ENCODE measurements at regions not wholly inside any gene's neighbourhood (a gene's known extent, or its start where the extent isn't known, plus 50 kb on each side); places are given as distances from the start of the nearest gene placed in this dataset.

GRCh38 chr15:95655089-95655607 lies 675.4 kb upstream of the NR2F2 start:
- H3K4me3 ChIP-seq = no peak overlapping the region
- ATAC-seq = no peak
- intact Hi-C loops (cut with DNase I) = no loop called here
- DNase-seq = no peak
- H3K36me3 ChIP-seq = no peaks in the 10 kb centered on the region
- no peaks in the 10 kb centered on the region for H3K27me3 ChIP-seq (ENCODE audit: low read depth)
- no peaks in the 10 kb centered on the region for H3K9me3 ChIP-seq
- no peak overlapping the region for H3K27ac ChIP-seq
- H3K4me1 ChIP-seq = no peaks in the 10 kb centered on the region
- no peak for TF ChIP-seq CTCF (IDR thresholded peaks at IDR 0.05)

GRCh38 chr15:95656595-95656994 lies 673.9 kb upstream of the NR2F2 start:
- Histone ChIP-seq H3K4me3 (no peak overlapping the region), H3K27ac (no peak overlapping the region), H3K4me1 (no peaks in the 10 kb centered on the region), H3K36me3 (no peaks in the 10 kb centered on the region), H3K9me3 (no peaks in the 10 kb centered on the region), H3K27me3 (ENCODE audit: low read depth) (no peaks in the 10 kb centered on the region)
- no peak for ATAC-seq
- no peak for TF ChIP-seq CTCF (IDR thresholded peaks at IDR 0.05)
- no peak for DNase-seq
- intact Hi-C loops (cut with DNase I) = no loop called here

- Histone ChIP-seq H3K9me3 (no peaks in the 10 kb centered on the region), H3K36me3 (no peaks in the 10 kb centered on the region), H3K4me3 (no peak overlapping the region), H3K4me1 (no peaks in the 10 kb centered on the region), H3K27ac (no peak overlapping the region), H3K27me3 (ENCODE audit: low read depth) (no peaks in the 10 kb centered on the region)
- DNase-seq (no peak), ATAC-seq (no peak)
- no peak for TF ChIP-seq CTCF (IDR thresholded peaks at IDR 0.05)
- intact Hi-C loops (cut with DNase I) = no loop called here
These were observed 671.7 kb upstream of the NR2F2 start for GRCh38 chr15:95658799-95659198.

- intact Hi-C loops (cut with DNase I) = no loop called here
- ATAC-seq (no peak), DNase-seq (no peak)
- Histone ChIP-seq H3K4me1 (no peaks in the 10 kb centered on the region), H3K36me3 (no peaks in the 10 kb centered on the region), H3K27me3 (ENCODE audit: low read depth) (no peaks in the 10 kb centered on the region), H3K9me3 (no peaks in the 10 kb centered on the region), H3K4me3 (no peak overlapping the region), H3K27ac (no peak overlapping the region)
- TF ChIP-seq CTCF (IDR thresholded peaks at IDR 0.05) = no peak
These were observed 670.8 kb upstream of the NR2F2 start for GRCh38 chr15:95659656-95660055.

GRCh38 chr15:95662638-95663037 lies 667.9 kb upstream of the NR2F2 start:
- TF ChIP-seq CTCF (IDR thresholded peaks at IDR 0.05) = no peak
- no peaks in the 10 kb centered on the region for H3K36me3 ChIP-seq
- H3K27ac ChIP-seq = no peak overlapping the region
- no peak for ATAC-seq
- no peak for DNase-seq
- no peaks in the 10 kb centered on the region for H3K9me3 ChIP-seq
- H3K4me3 ChIP-seq = no peak overlapping the region
- no peaks in the 10 kb centered on the region for H3K4me1 ChIP-seq
- intact Hi-C loops (cut with DNase I) = no loop called here
- H3K27me3 ChIP-seq (ENCODE audit: low read depth) = no peaks in the 10 kb centered on the region

All from lower lobe of right lung (tissue), 2 donors.